ENCODE measurements at regions not wholly inside any gene's neighbourhood (a gene's known extent, or its start where the extent isn't known, plus 50 kb on each side); places are given as distances from the start of the nearest gene placed in this dataset.

- H3K4me3 ChIP-seq (replicated peaks in 1 of 3; ENCODE audit: insufficient read depth in 1 of 3, low read depth in 1 of 3, low read length in 3 of 3): no peak overlapping the region
- H4K20me1 ChIP-seq (replicated peaks; ENCODE audit: control insufficient read depth, extremely low read depth, insufficient read depth, low read length): no peaks in the 10 kb centered on the region
- H3K27me3 ChIP-seq (ENCODE audit: control insufficient read depth in 2 of 2, insufficient read depth in 2 of 2, low read length in 2 of 2): no peaks in the 10 kb centered on the region
- no peak overlapping the region for H3K27ac ChIP-seq (ENCODE audit: insufficient read depth, low read depth, low read length)
- no peak overlapping the region for H2AFZ ChIP-seq (ENCODE audit: low read depth, low read length)
- H3K4me1 ChIP-seq (ENCODE audit: control insufficient read depth, extremely low read depth, insufficient read depth, low read length): no peaks in the 10 kb centered on the region
- no TSS peak for BruUV-seq (replicated peaks)
- no peak for DNase-seq (ENCODE audit: low read depth, low spot score)
- no peak overlapping the region for H3K4me2 ChIP-seq (ENCODE audit: insufficient read depth, low read length)
- dilution Hi-C loops (cut with MboI; ENCODE audit: extremely low pct_ligation_motif_present, low sequenced_read_pairs) (no loop called here), intact Hi-C loops (cut with micrococcal nuclease) (no loop called here)
- H3K9ac ChIP-seq (replicated peaks; ENCODE audit: extremely low read depth, insufficient read depth, low read length): no peak overlapping the region
- no peaks in the 10 kb centered on the region for H3K79me2 ChIP-seq (ENCODE audit: control insufficient read depth, insufficient read depth, low read length)
- H3K36me3 ChIP-seq (ENCODE audit: control insufficient read depth in 2 of 2, extremely low read depth in 1 of 2, insufficient read depth in 2 of 2, low read length in 2 of 2): no peaks in the 10 kb centered on the region
- H3K9me3 ChIP-seq (replicated peaks; ENCODE audit: control insufficient read depth, insufficient read depth, low read length): peaks cover 2% of the 10 kb centered on the region
- CTCF ChIA-PET: no interaction called here
- no peaks in the 10 kb centered on the region for H3K9me1 ChIP-seq (replicated peaks; ENCODE audit: control insufficient read depth, extremely low read depth, insufficient read depth, low read length)
- no peak for FAIRE-seq
- TF ChIP-seq POLR2AphosphoS5 (IDR thresholded peaks at IDR 0.05; ENCODE audit: insufficient read depth, low read depth, low read length) (no peak), FOS (IDR thresholded peaks at IDR 0.05; ENCODE audit: borderline replicate concordance, insufficient read depth, low read length) (no peak), GATA2 (IDR thresholded peaks at IDR 0.05; ENCODE audit: insufficient read depth, insufficient read length, low read depth, low read length) (no peak), JUN (IDR thresholded peaks at IDR 0.05; ENCODE audit: borderline replicate concordance, insufficient read depth, insufficient read length, low read depth) (no peak), MYC (IDR thresholded peaks at IDR 0.05; ENCODE audit: low read depth, low read length) (no peak), CTCF (IDR thresholded peaks at IDR 0.05; ENCODE audit: extremely low read depth in 1 of 2, insufficient read depth in 1 of 2, low read depth in 1 of 2, low read length in 2 of 2) (no peak), EZH2 (IDR thresholded peaks at IDR 0.05; ENCODE audit: borderline replicate concordance, low read depth, low read length, severe bottlenecking) (no peak), MAX (IDR thresholded peaks at IDR 0.05; ENCODE audit: insufficient read depth, insufficient read length) (no peak), POLR2A (IDR thresholded peaks at IDR 0.05; ENCODE audit: low read depth, low read length) (no peak)
- POLR2A ChIA-PET: no interaction called here
Observed at GRCh38 chr9:1154739-1155138, 104.6 kb downstream of the DMRT2 start.

All from endothelial cell of umbilical vein (primary cell).